DMS53 treated with DMSO at 0.1 percent for 48 hours (cell line): ENCODE measurements at regions not wholly inside any gene's neighbourhood (a gene's known extent, or its start where the extent isn't known, plus 50 kb on each side); places are given as distances from the start of the nearest gene placed in this dataset.

Experiments used
- DNase-seq: peaks from one replicate; lab custom pipeline; 2025; ENCODE audit not compliant: unreplicated experiment; lab: John Stamatoyannopoulos, UW

GRCh38 chr5:98627121-98627520, 146.3 kb upstream of the RGMB start:
- DNase-seq: no peak

DNA sequence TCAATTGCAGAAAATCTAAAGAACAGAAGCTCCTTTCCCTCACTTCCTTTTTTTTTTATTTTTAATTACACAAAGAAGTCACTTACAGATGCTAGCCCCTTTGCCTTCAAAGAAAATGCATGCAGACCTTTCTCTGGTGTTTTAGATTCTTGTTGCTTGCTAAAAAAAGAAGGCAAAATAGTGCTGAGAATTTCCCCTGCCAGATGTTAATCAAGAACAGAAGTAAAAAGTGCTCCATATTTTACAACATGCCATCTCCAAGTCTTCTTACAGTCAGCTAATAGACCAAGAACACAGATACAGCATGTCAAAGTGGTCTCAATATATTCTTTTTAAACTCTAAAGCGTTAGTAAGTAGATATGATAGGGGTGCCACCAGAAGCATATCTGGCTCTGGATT, 142.8 kb upstream of the RGMB start:
- DNase-seq: no peak

- no peak for DNase-seq
These were observed 142.0 kb upstream of the RGMB start for GRCh38 chr5:98631311-98632054.

- DNase-seq: peak; percentile 76
These were observed 137.8 kb upstream of the RGMB start for GRCh38 chr5:98635656-98636055.

DNA sequence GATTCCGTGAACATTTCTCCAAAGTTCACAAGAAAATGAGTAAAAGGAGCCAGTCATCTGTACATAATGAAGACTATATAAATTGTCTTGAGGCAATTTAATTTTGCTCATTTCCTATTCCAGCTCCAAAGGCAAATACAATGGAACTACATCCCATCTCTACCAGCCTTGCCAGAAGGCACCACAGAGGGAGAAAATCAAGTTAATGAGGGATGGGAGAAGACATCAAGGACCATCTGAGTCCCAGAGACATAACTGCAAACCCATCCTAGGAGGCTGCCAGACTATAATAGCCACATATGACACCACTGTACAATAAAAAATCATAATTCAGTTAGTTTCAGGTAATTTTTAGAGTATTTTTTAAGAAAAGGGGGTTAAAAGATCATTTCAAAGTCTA, 136.3 kb upstream of the RGMB start:
- DNase-seq: no peak

DNA sequence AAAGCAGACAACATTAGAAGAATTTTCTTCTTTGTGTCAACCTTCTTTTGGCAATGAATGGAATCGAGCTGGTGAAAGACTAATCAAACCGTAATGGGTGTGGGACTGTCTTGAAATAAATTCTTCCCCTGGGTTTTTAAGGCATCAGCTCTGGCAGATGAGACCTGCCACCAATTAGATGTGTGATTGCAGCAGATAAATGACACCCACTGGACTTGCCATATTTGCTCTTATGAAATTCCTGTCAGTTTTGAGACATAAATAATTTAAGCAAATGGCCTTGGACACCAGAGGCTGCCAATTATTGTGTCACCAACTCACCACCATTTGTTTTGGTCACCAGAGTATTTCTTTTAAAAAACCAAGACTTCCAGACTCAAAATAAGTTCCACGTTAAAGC, 135.9 kb upstream of the RGMB start:
- no peak for DNase-seq

DNA sequence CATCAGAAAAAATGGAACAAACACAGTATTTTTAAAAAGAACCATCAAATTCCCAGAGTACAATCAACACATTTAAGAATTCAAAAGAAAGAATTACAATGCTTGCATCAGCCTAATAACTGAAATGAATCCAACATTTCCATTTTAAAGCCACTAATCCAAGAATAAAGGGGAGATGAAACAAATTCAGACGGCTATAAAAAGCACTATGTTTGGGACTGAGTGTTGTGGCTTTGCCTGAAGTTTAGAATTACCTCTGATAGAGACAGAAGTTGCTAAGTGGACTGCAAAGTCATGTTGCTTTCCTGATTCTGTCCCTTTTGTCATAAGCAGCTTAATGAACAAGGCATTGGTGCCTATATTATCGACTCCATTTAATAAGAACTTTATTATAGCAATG, 135.4 kb upstream of the RGMB start:
- DNase-seq: no peak

GRCh38 chr5:98638701-98639100, 134.8 kb upstream of the RGMB start:
- no peak for DNase-seq

- no peak for DNase-seq
These were observed 134.2 kb upstream of the RGMB start for GRCh38 chr5:98639274-98639673.

DNA sequence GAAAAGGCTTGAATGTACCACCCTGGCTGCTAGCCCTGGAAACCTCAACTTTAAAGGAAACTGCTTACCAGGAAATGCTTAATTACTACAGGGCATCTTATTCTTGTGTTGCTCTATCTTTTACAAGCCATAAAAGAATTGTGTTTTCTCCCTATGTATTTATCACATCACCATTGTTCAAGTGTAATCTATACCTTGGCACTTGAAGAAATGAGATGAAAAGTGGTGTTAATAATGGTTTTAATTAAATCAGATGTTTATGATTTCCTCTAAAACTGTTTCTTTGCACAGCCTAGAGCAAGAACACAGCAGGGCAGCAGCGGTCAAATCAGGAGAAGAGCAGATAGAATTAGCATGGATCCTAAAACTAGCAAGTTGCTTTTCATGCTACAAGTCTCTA, 131.8 kb upstream of the RGMB start:
- no peak for DNase-seq

DNA sequence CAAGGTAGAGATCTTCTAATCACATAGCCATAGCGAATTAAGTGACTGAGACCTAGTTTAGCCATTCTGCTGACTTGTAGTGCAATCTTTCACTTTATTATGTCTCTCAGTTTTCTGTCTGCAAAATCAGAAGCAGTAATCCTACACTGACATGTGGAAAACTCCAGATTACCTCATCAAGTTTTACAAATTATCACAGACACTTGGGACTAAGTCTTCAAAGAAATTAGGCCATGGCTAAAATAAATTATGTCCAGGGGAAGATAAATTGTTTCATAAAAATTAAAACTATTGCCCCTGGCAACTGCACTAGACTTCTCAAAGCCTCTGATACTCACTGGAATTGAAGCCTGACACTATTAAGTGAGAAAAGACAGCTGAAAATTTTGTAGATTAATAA, 129.9 kb upstream of the RGMB start:
- DNase-seq: no peak

DNA sequence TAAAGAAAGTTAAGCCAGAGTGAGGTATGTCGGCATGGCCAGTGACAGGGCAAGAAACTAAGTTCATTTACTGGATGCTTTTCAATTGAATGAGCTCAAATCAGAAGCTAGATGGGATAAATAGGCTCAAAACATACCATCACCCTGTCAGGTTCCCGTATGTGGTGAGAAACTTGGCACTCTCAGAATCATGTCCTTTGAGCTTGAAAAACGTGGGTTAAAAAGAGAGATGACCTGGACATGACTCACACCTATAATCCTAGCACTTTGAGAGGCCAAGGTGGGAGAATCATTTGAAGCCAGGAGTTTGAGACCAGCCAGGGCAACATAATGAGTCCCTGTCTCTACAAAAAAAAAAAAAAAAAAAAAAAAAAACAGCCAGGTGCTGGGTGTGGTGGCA, 121.7 kb upstream of the RGMB start:
- DNase-seq: no peak

DNA sequence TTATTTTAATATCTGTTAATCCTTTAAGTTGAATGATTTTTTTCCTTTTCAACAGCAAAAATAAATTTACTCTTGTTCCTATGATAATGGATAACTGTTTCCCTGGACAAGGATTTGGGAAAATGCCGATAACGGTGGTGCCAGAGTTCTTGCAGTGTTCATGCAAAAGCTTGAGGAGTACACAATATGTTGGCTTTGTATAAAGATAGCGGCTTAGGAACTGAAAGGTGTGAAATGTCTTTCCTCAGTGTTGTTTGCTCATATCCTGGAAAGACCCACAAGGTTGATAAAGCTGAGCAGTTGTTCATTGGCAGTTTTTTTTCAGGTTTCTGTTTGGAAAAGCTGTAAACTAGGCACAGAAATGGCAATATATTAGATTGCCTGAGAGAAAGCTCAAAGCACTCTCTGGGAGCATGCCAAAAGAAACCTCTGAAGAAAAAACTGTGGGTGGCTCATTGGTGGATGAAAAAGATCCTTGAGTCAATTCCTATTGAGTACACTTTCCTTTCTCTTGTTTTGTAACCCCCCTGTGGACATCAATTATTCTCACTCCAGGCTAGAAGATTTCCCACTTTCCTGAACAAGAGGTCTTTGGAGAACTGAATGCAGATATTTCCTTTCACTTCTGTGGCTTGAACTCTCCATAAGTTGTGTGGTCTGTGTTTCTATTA, 117.2 kb upstream of the RGMB start:
- DNase-seq: no peak

DNA sequence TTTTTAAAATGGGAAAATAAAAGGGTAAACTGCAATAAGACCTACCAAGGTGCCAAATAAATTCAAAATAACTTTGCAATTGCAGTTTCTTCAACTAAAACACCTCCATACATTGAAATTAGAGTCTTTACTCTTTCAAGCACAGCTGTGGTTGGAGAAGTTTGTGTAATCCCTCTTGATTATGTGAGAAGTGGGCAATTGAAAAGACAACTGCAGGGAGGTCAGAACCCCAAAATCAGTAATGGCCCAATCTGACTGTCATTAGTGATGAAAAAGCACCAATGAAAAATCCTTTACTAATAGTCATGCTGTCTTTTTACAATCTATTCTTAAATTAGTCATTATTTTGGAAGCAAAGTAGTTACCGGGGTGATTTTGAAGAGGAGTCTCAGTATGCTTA, 116.7 kb upstream of the RGMB start:
- DNase-seq: no peak

DNA sequence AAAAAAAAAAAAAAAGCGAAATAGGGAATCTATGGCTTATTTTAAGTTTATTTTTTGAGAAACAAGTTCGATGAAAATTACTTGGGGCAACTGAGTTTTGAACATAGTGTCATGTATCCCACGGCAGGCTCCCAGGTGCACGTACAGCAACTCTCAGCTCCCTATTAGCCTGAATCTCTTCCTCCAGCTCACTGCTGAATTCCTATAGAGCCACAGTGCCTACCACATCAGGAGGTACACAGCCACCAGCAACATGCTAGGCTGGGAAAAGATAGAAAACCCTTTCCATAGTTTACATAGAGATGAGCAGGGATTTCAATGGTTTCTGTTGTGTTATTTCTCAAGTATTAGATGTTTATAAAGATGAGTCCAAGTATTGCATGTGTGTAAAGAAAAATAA, 115.9 kb upstream of the RGMB start:
- no peak for DNase-seq

GRCh38 chr5:98663521-98663920, 109.9 kb upstream of the RGMB start:
- DNase-seq: no peak

DNA sequence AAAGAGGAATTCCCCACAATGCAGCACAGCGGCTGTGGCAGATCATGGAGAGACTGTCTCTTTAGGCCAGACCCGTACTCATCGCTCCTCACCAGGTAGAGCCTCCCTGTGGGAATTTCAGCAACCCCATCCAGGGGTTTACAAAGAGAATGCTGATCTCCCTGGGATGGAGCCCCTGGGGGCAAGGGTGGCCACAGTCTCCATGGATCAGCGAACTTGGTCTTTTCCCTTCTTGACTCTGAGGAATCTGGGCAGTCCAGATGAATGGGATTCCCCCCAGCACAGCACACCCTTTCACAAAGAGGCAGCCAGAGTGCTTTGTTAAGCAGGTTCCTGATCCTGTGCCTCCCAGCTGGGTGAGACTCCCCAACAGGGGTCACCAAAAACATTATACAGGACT, 108.7 kb upstream of the RGMB start:
- no peak for DNase-seq

DNA sequence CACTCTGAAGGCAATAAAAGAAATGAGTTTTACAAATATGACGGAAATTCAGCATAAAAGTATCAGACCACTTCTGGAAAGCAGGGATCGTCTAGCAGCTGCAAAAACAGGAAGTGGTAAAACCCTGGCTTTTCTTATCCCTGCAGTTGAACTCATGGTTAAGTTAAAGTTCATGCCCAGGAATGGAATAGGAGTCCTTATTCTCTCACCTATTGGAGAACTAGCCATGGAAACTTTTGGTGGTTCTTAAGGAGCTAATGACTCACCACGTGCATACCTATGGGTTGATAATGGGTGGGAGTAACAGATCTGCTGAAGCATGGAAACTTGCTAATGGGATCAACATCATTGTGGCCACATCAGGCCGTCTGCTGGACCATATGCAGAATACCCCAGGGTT, 93.5 kb upstream of the RGMB start:
- DNase-seq: no peak

GRCh38 chr5:98690002-98690401, 83.5 kb upstream of the RGMB start:
- no peak for DNase-seq

GRCh38 chr5:98694902-98695301, 78.6 kb upstream of the RGMB start:
- DNase-seq: no peak

DNA sequence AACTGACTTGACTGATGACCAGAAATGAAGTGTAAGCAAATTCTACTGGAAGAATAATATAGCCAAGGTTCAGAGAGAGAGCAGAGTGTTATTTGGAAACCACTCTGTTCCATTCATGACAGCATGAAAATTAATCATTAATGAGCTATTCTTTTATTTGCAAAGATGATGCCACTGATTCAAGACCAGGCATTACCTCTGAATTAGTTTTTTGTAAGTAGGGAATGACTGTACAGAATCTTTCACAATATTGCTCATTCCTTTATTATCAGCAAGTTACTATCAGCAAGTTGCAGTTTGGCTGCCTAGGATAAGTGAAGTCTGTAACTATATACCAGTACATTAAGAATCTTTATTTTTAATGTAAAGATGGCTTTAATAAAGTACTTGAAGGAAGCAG, 75.1 kb upstream of the RGMB start:
- no peak for DNase-seq

DNA sequence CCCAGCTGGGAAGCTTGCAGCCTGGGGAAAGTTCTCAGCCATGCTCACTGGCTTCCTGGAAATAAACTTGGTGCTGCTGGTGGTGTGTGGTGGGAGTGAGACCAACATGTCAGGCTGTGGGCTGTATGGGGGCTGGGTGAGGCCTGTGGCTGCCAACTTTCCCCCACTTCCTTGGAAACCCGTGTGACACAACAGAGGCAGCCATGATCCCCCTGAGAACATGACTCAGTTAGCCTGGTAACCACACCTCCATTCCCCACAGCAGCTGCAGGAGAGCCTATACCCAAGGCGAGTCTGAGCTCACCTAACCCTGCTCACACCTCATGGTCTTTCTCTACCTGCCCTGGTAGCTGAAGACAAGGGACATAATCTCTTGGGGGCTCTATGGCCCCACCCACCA, 72.7 kb upstream of the RGMB start:
- no peak for DNase-seq

DNA sequence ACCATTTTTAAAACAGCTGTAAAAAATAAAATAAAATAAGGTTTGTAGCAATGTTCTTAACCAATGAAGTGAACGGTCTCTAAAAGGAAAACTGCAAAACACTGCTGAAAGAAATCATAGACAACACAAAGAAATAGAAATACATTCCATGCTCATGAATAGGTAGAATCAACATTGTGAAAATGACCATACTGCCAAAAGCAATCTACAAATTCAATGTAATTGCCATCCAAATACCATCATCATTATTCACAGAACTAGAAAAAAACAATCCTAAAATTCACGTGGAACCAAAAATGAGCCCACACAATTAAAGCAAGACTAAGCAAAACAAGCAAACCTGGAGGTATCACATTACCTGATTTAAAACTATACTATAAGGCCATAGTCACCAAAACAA, 67.6 kb upstream of the RGMB start:
- DNase-seq: no peak
